Adrenal gland (tissue), 9 donors: ENCODE measurements at regions not wholly inside any gene's neighbourhood (a gene's known extent, or its start where the extent isn't known, plus 50 kb on each side); places are given as distances from the start of the nearest gene placed in this dataset.

ENCODE experiments used
- DNase-seq, 7 donors: peaks; one replicate each; pipeline ENCODE4 v3.0.0-alpha.2; 2019 to 2020
- H3K27ac ChIP-seq, 5 donors: fragments of 200-600 bp; sonication (generic) in 4 of 5; 1 replicate in 3 of 5; 2 replicates in 2 of 5; pipeline versions ENCODE4 v1.5.1 to v1.8.0; 2016 to 2020; ENCODE audit warnings: mild to moderate bottlenecking in 1 of 5
- H3K27me3 ChIP-seq: fragments of 200-600 bp; 2 replicates; pipeline ENCODE4 v1.8.0; 2021
- H3K36me3 ChIP-seq, 2 donors: fragments of 200-600 bp; replicated peaks in 1 of 2; 1 replicate in 1 of 2; 2 replicates in 1 of 2; pipeline versions ENCODE4 v1.5.1 to v1.8.0; 2018 to 2022
- H3K4me1 ChIP-seq, 2 donors: fragments of 200-600 bp; replicated peaks in 1 of 2; 1 replicate in 1 of 2; 2 replicates in 1 of 2; pipeline versions ENCODE4 v1.5.1 to v1.8.0; 2018 to 2021
- H3K4me3 ChIP-seq, 4 donors: fragments of 200-600 bp; sonication (generic) in 3 of 4; one replicate each; pipeline ENCODE4 v1.5.1; 2016 to 2018
- H3K9me3 ChIP-seq, 3 donors: fragments of 200-600 bp; sonication (generic) in 1 of 3; replicated peaks in 1 of 3; 1 replicate in 2 of 3; 2 replicates in 1 of 3; pipeline versions ENCODE4 v1.5.1 to v1.8.0; 2016 to 2021
- POLR2A ChIP-seq, 2 donors: fragments of 450-650 bp; IDR thresholded peaks; one replicate each; pipeline ENCODE4 v1.6.1; 2017; ENCODE audit warnings: antibody characterized with exemption in 2 of 2, mild to moderate bottlenecking in 2 of 2, moderate library complexity in 1 of 2
- WGBS, 4 donors: extraction: QIAGEN DNeasy Blood & Tissue Kit in 2 of 4; methylation state at CpG; one replicate each; pipeline versions ENCODE4 v1.1.5 to v1.1.7; 2013 to 2017; 5-methylcytosine and 5-hydroxymethylcytosine counted together
- intact Hi-C, 2 donors: fragments of 100-400 bp; cut with DNase I; formaldehyde crosslinking; loops; one replicate each; pipeline versions ENCODE4 v1.14.1 to v1.15.0; 2022 to 2023
- TF ChIP-seq, protein P1 (sequence below), 6 experiments: fragments of 450-650 bp in 4 of 6; fragments of 200-600 bp in 2 of 6; sonication (generic) in 1 of 6; IDR thresholded peaks; 1 replicate in 5 of 6; 2 replicates in 1 of 6; pipeline versions ENCODE4 v1.5.1 to v1.8.0; 2016 to 2021; ENCODE audit warnings: antibody characterized with exemption in 6 of 6, mild to moderate bottlenecking in 2 of 6, moderate library complexity in 1 of 6
- donor health status: healthy with polysubstance abuse.
- donor health status: Bipolar disorder and iron deficiency.
- donor health status: DM: yes; HTN: yes; CAD: no.
- donor health status: DM: no; HTN: no; CAD: no.
- donor health status: DM: no; HTN: no; CAD: no.

- Histone ChIP-seq H3K4me1 (peaks cover 0 to 4% of the 10 kb centered on the region in 2 donors), H3K27me3 (no peaks in the 10 kb centered on the region), H3K36me3 (no peaks in the 10 kb centered on the region), H3K27ac (no peak overlapping the region), H3K9me3 (no peaks in the 10 kb centered on the region), H3K4me3 (no peak overlapping the region)
- no peak for DNase-seq
- WGBS, 4 donors = 62 to 91% (median 82%) methylated on average over 2 to 3 of the region's 3 CpGs
- intact Hi-C loops = no loop called here
- TF ChIP-seq POLR2A (IDR thresholded peaks at IDR 0.05) = no peak
- TF ChIP-seq, protein P1, sequence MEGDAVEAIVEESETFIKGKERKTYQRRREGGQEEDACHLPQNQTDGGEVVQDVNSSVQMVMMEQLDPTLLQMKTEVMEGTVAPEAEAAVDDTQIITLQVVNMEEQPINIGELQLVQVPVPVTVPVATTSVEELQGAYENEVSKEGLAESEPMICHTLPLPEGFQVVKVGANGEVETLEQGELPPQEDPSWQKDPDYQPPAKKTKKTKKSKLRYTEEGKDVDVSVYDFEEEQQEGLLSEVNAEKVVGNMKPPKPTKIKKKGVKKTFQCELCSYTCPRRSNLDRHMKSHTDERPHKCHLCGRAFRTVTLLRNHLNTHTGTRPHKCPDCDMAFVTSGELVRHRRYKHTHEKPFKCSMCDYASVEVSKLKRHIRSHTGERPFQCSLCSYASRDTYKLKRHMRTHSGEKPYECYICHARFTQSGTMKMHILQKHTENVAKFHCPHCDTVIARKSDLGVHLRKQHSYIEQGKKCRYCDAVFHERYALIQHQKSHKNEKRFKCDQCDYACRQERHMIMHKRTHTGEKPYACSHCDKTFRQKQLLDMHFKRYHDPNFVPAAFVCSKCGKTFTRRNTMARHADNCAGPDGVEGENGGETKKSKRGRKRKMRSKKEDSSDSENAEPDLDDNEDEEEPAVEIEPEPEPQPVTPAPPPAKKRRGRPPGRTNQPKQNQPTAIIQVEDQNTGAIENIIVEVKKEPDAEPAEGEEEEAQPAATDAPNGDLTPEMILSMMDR (IDR thresholded peaks at IDR 0.05) = no peak
These were observed 224.1 kb upstream of the EGLN3 start for GRCh38 chr14:34174973-34175372.

DNA sequence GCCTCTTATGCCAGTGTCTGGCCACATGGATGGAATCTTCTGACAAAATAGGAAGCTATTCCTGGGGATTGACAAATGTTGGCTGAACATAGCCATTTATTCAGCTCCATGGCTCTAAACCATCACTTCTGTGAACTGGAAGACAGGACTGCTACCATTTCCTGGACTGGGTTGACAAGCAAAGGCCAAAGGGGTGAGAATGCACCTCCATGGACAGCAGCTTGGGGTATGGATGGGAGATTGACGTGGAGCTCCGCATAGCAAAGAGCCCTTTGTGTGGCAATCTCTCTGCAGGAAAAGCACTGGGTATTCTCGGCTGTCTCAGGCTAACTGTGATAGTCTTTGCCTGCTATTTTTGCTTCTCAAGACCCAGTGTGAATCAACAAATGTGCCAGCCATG, 223.0 kb upstream of the EGLN3 start:
- TF ChIP-seq POLR2A (IDR thresholded peaks at IDR 0.05) = no peak
- TF ChIP-seq, protein P1 (IDR thresholded peaks at IDR 0.05) = no peak
- intact Hi-C loops = no loop called here
- H3K36me3 ChIP-seq = no peaks in the 10 kb centered on the region
- H3K27me3 ChIP-seq = no peaks in the 10 kb centered on the region
- no peak overlapping the region for H3K4me3 ChIP-seq
- no peak for DNase-seq
- no peak overlapping the region for H3K27ac ChIP-seq
- no peaks in the 10 kb centered on the region for H3K9me3 ChIP-seq
- 87 to 93% (median 88%) methylated on average over 3 of the region's 3 CpGs for WGBS, 4 donors
- H3K4me1 ChIP-seq = peaks cover 0 to 4% of the 10 kb centered on the region in 2 donors

DNA sequence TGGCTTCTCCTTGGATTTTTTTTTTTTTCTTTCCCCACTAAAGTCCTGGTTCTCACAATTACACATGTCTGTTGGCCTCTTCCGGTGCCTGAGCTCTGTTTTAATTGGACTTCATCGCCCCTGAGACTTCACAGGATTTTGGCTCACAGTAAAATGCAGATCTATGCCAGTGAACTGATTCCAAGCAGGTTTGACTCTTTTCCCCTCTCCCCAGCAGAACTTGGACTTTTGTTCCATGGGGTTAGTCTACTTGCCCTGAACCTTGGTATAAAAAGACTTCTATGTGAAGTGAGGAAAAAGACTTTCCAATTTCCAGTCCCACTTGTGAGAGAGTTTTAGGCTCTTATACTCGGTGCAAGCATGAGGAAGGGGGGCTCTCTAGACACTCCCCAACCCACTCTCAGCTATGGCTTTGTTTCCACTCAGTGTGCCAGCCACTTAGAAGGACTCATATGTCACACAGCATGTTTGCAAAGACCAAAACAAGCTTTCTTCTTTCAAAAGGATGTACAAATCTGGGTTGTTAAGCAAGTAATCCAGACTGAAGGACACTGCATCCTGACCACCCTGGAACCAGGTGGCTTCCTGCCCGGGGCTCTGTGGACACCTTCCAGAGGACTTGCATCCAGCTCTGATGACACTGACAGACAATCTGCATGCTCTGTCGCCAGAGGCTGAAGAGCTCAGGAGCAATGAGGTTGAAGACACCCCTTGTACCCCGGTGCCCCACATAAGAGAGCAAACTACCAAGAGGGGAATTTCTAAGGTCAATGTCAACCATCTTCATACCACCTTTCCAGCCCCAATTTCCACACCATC, 221.9 kb upstream of the EGLN3 start:
- Histone ChIP-seq H3K36me3 (no peaks in the 10 kb centered on the region), H3K4me1 (peaks cover 0 to 4% of the 10 kb centered on the region in 2 donors), H3K9me3 (no peaks in the 10 kb centered on the region), H3K27me3 (no peaks in the 10 kb centered on the region), H3K4me3 (no peak overlapping the region), H3K27ac (no peak overlapping the region)
- 71 to 76% (median 72%) methylated on average over 6 of the region's 6 CpGs for WGBS, 4 donors
- no peak for DNase-seq
- no peak for TF ChIP-seq POLR2A (IDR thresholded peaks at IDR 0.05)
- TF ChIP-seq, protein P1 (IDR thresholded peaks at IDR 0.05) = no peak
- intact Hi-C loops = no loop called here

- Histone ChIP-seq H3K27ac (no peak overlapping the region), H3K4me3 (no peak overlapping the region), H3K9me3 (no peaks in the 10 kb centered on the region), H3K36me3 (no peaks in the 10 kb centered on the region), H3K27me3 (no peaks in the 10 kb centered on the region), H3K4me1 (peaks cover 0 to 4% of the 10 kb centered on the region in 2 donors)
- intact Hi-C loops = no loop called here
- DNase-seq = no peak
- TF ChIP-seq, protein P1 (IDR thresholded peaks at IDR 0.05) = no peak
- TF ChIP-seq POLR2A (IDR thresholded peaks at IDR 0.05) = no peak
- WGBS, 4 donors = 51 to 61% (median 55%) methylated on average over 1 of the region's 1 CpG
These were observed 221.2 kb upstream of the EGLN3 start for GRCh38 chr14:34172173-34172451.
